A549 (cell line): ENCODE measurements at regions not wholly inside any gene's neighbourhood (a gene's known extent, or its start where the extent isn't known, plus 50 kb on each side); places are given as distances from the start of the nearest gene placed in this dataset.

ENCODE experiments used
- EP300 ChIP-seq, 2 experiments: fragments of >200 bp; sonication (Bioruptor Twin); formaldehyde crosslinking; IDR thresholded peaks; 2 replicates in 1 of 2; 3 replicates in 1 of 2; pipeline ENCODE4 v1.6.1; 2016 to 2017
- MAZ ChIP-seq: fragments of 150-350 bp; IDR thresholded peaks from 2 replicates; pipeline ENCODE4 v1.6.1; 2014; ENCODE audit warnings: antibody characterized with exemption, low read depth, low read length, borderline replicate concordance
- NR3C1 ChIP-seq: fragments of >200 bp; sonication (Bioruptor Twin); formaldehyde crosslinking; IDR thresholded peaks from 3 replicates; pipeline ENCODE4 v1.6.1; 2017
- PHF8 ChIP-seq: fragments of 200-600 bp; sonication (generic); IDR thresholded peaks from 2 replicates; pipeline ENCODE4 v1.6.1; 2016; ENCODE audit warnings: low read depth, mild to moderate bottlenecking, antibody characterized with exemption, moderate library complexity, borderline replicate concordance
- POLR2A ChIP-seq: IDR thresholded peaks from 2 replicates; pipeline ENCODE4 v1.6.1; 2012; ENCODE audit warnings: mild to moderate bottlenecking, low read length
- RCOR1 ChIP-seq: fragments of 150-350 bp; IDR thresholded peaks from 2 replicates; pipeline ENCODE4 v1.6.1; 2014; ENCODE audit warnings: antibody characterized with exemption, low read length, low read depth
- ZC3H11A ChIP-seq: fragments of 450-650 bp; IDR thresholded peaks from 2 replicates; pipeline ENCODE4 v1.6.1; 2014; ENCODE audit warnings: antibody characterized with exemption, mild to moderate bottlenecking
- TF ChIP-seq, protein P1 (sequence below): fragments of >200 bp; sonication (Bioruptor Twin); formaldehyde crosslinking; IDR thresholded peaks from 3 replicates; pipeline ENCODE4 v1.5.1; 2016
- TF ChIP-seq, protein P2 (sequence below): fragments of 200-600 bp; sonication (generic); IDR thresholded peaks from 2 replicates; pipeline ENCODE4 v1.6.1; 2016; ENCODE audit warnings: antibody characterized with exemption, mild to moderate bottlenecking, moderate library complexity

DNA sequence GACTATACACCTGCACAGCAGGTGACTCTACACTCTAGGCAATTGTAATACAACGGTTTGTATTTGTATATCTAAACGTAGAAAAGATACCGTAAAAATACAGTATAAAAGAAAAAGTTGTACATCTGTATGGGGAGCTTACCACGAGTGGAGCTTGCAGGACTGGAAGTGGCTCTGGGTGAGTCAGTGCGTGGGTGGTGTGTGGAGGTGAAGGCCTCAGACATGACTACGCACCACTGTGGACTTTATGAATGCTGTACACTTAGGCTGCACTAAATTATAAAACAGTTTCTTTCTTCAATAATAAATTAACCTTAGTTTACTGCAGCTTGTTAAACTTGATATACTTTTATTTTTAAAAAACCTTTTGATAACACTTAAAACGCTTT, 85.0 kb upstream of the FAT1 start:
- TF ChIP-seq, protein P1, sequence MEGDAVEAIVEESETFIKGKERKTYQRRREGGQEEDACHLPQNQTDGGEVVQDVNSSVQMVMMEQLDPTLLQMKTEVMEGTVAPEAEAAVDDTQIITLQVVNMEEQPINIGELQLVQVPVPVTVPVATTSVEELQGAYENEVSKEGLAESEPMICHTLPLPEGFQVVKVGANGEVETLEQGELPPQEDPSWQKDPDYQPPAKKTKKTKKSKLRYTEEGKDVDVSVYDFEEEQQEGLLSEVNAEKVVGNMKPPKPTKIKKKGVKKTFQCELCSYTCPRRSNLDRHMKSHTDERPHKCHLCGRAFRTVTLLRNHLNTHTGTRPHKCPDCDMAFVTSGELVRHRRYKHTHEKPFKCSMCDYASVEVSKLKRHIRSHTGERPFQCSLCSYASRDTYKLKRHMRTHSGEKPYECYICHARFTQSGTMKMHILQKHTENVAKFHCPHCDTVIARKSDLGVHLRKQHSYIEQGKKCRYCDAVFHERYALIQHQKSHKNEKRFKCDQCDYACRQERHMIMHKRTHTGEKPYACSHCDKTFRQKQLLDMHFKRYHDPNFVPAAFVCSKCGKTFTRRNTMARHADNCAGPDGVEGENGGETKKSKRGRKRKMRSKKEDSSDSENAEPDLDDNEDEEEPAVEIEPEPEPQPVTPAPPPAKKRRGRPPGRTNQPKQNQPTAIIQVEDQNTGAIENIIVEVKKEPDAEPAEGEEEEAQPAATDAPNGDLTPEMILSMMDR: no peak
- TF ChIP-seq MAZ (no peak), NR3C1 (no peak), EP300 (IDR thresholded peaks at IDR 0.05) (no peak), POLR2A (no peak), RCOR1 (no peak), PHF8 (no peak), ZC3H11A (no peak)
- TF ChIP-seq, protein P2, sequence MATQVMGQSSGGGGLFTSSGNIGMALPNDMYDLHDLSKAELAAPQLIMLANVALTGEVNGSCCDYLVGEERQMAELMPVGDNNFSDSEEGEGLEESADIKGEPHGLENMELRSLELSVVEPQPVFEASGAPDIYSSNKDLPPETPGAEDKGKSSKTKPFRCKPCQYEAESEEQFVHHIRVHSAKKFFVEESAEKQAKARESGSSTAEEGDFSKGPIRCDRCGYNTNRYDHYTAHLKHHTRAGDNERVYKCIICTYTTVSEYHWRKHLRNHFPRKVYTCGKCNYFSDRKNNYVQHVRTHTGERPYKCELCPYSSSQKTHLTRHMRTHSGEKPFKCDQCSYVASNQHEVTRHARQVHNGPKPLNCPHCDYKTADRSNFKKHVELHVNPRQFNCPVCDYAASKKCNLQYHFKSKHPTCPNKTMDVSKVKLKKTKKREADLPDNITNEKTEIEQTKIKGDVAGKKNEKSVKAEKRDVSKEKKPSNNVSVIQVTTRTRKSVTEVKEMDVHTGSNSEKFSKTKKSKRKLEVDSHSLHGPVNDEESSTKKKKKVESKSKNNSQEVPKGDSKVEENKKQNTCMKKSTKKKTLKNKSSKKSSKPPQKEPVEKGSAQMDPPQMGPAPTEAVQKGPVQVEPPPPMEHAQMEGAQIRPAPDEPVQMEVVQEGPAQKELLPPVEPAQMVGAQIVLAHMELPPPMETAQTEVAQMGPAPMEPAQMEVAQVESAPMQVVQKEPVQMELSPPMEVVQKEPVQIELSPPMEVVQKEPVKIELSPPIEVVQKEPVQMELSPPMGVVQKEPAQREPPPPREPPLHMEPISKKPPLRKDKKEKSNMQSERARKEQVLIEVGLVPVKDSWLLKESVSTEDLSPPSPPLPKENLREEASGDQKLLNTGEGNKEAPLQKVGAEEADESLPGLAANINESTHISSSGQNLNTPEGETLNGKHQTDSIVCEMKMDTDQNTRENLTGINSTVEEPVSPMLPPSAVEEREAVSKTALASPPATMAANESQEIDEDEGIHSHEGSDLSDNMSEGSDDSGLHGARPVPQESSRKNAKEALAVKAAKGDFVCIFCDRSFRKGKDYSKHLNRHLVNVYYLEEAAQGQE: no peak
